ENCODE measurements at regions not wholly inside any gene's neighbourhood (a gene's known extent, or its start where the extent isn't known, plus 50 kb on each side); places are given as distances from the start of the nearest gene placed in this dataset.
A peak's percentile ranks its signal among the peaks of the same experiment; 100 is the strongest.

GRCh38 chr18:26656944-26657536 is 108.7 kb upstream of the KCTD1 start (continued):
- TF ChIP-seq NR2C2 (CRISPR knock-in tag; IDR thresholded peaks at IDR 0.05; ENCODE audit: borderline replicate concordance) = no peak
- TF ChIP-seq ZBTB44 (CRISPR knock-in tag; IDR thresholded peaks at IDR 0.05) = no peak
- no peak for TF ChIP-seq ETV5 (CRISPR knock-in tag; IDR thresholded peaks at IDR 0.05; ENCODE audit: borderline replicate concordance)
- no peak for TF ChIP-seq FOXP4 (CRISPR knock-in tag; IDR thresholded peaks at IDR 0.05)
- TF ChIP-seq ZNF33A (CRISPR knock-in tag; IDR thresholded peaks at IDR 0.05; ENCODE audit: borderline replicate concordance) = no peak
- no peak for TF ChIP-seq NCOA2 (CRISPR knock-in tag; IDR thresholded peaks at IDR 0.05)
- no peak for TF ChIP-seq MAFF (IDR thresholded peaks at IDR 0.05; ENCODE audit: low read depth, low read length)
- no peak for TF ChIP-seq CERS6 (CRISPR knock-in tag; IDR thresholded peaks at IDR 0.05)
- TF ChIP-seq DRAP1 (CRISPR knock-in tag; IDR thresholded peaks at IDR 0.05) = no peak
- TF ChIP-seq, protein P1, sequence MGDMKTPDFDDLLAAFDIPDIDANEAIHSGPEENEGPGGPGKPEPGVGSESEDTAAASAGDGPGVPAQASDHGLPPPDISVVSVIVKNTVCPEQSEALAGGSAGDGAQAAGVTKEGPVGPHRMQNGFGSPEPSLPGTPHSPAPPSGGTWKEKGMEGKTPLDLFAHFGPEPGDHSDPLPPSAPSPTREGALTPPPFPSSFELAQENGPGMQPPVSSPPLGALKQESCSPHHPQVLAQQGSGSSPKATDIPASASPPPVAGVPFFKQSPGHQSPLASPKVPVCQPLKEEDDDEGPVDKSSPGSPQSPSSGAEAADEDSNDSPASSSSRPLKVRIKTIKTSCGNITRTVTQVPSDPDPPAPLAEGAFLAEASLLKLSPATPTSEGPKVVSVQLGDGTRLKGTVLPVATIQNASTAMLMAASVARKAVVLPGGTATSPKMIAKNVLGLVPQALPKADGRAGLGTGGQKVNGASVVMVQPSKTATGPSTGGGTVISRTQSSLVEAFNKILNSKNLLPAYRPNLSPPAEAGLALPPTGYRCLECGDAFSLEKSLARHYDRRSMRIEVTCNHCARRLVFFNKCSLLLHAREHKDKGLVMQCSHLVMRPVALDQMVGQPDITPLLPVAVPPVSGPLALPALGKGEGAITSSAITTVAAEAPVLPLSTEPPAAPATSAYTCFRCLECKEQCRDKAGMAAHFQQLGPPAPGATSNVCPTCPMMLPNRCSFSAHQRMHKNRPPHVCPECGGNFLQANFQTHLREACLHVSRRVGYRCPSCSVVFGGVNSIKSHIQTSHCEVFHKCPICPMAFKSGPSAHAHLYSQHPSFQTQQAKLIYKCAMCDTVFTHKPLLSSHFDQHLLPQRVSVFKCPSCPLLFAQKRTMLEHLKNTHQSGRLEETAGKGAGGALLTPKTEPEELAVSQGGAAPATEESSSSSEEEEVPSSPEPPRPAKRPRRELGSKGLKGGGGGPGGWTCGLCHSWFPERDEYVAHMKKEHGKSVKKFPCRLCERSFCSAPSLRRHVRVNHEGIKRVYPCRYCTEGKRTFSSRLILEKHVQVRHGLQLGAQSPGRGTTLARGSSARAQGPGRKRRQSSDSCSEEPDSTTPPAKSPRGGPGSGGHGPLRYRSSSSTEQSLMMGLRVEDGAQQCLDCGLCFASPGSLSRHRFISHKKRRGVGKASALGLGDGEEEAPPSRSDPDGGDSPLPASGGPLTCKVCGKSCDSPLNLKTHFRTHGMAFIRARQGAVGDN (CRISPR knock-in tag; IDR thresholded peaks at IDR 0.05) = peak; percentile 43
- TF ChIP-seq GABPA (IDR thresholded peaks at IDR 0.05; ENCODE audit: low read depth, low read length) = 0 out of 2 replicates have a peak, but pooled peaks have one; percentile 29
- TF ChIP-seq GABPA (CRISPR knock-in tag; IDR thresholded peaks at IDR 0.05; ENCODE audit: low read depth) = no peak
- TF ChIP-seq GPBP1L1 (CRISPR knock-in tag; IDR thresholded peaks at IDR 0.05) = no peak
- peak; percentile 40; the same call in 1 of the 2 replicates for TF ChIP-seq ZNF777 (CRISPR knock-in tag; IDR thresholded peaks at IDR 0.05)
